ENCODE measurements at regions not wholly inside any gene's neighbourhood (a gene's known extent, or its start where the extent isn't known, plus 50 kb on each side); places are given as distances from the start of the nearest gene placed in this dataset.

DNA sequence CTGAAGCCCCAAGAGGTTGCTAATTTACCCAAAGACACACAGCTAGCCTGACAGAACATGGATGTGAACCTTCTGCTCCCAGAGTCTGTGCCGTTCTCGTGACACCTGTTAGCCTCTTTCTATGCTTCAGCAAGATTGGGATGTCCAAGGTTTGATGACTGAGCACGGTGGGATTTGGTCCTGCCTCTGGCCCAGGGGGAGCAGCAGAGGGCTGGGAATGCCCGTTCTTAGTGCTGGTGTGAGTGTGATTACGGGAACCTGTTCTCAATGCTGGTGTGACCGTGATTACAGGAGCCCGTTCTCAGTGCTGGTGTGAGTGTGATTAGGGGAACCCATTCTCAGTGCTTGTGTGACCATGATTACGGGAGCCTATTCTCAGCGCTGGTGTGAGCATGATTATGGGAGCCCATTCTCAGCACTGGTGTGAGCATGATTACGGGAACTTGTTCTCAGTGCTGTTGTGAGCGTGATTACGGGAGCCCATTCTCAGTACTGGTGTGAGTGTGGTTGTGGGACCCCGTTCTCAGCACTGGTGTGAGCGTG lies 67.3 kb upstream of the SNTG2 start:
- no peaks in the 10 kb centered on the region for H3K9me3 Mint-ChIP-seq
- H3K27me3 Mint-ChIP-seq = peaks cover 9% of the 10 kb centered on the region
- H3K4me1 Mint-ChIP-seq = no peaks in the 10 kb centered on the region
- no peak overlapping the region for H3K27ac Mint-ChIP-seq
- H3K36me3 Mint-ChIP-seq = no peaks in the 10 kb centered on the region
- no peak overlapping the region for H3K4me3 Mint-ChIP-seq

DNA sequence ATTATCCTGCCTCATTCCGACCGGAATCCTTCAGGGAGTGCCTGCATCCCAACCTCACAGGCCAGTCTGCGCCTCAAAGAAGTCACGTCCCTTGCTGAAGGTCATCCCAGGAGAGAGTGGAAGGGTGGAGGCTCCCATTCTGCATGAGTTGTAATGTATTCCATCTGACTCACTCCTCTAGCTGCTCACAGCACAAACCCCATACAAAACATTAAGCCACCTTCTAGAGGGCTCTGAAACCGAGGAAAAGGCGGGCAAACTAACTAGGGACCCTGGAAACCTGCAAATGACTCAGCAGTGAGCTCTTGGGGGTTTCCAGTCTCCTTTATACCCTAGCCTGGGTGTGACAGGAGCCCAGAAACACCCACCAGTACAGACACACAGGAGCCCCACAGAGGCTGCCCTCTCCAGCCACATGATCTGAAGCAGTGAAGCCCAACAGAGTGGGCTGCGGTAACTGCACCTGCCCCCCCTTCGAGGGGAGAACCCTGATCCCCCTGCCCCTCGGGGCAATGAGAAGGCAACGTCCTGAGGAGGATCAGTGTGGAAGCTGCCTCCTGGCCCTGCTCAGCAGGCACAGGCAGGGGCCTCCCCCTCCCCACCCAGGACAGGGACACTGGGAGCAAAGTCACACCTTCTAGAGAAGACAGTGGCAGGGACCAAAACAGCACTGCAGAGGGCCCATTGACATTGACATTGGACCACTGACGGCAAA lies 69.3 kb upstream of the SNTG2 start:
- no peaks in the 10 kb centered on the region for H3K36me3 Mint-ChIP-seq

GRCh38 chr2:880201-880970 lies 70.3 kb upstream of the SNTG2 start:
- no peaks in the 10 kb centered on the region for H3K9me3 Mint-ChIP-seq
- H3K4me1 Mint-ChIP-seq = no peaks in the 10 kb centered on the region
- H3K27me3 Mint-ChIP-seq = peaks cover 9% of the 10 kb centered on the region
- H3K36me3 Mint-ChIP-seq = no peaks in the 10 kb centered on the region
- no peak overlapping the region for H3K27ac Mint-ChIP-seq
- no peak overlapping the region for H3K4me3 Mint-ChIP-seq

More for the DNA sequence above, 69.3 kb upstream of the SNTG2 start:
- Mint-ChIP-seq H3K4me1 (no peaks in the 10 kb centered on the region), H3K27me3 (peaks cover 9% of the 10 kb centered on the region), H3K27ac (no peak overlapping the region), H3K4me3 (no peak overlapping the region), H3K9me3 (no peaks in the 10 kb centered on the region)

GRCh38 chr2:879540-879939 lies 71.1 kb upstream of the SNTG2 start:
- H3K9me3 Mint-ChIP-seq = no peaks in the 10 kb centered on the region
- H3K27me3 Mint-ChIP-seq = peaks cover 2% of the 10 kb centered on the region
- H3K27ac Mint-ChIP-seq = no peak overlapping the region
- H3K4me1 Mint-ChIP-seq = no peaks in the 10 kb centered on the region
- no peak overlapping the region for H3K4me3 Mint-ChIP-seq
- H3K36me3 Mint-ChIP-seq = no peaks in the 10 kb centered on the region

DNA sequence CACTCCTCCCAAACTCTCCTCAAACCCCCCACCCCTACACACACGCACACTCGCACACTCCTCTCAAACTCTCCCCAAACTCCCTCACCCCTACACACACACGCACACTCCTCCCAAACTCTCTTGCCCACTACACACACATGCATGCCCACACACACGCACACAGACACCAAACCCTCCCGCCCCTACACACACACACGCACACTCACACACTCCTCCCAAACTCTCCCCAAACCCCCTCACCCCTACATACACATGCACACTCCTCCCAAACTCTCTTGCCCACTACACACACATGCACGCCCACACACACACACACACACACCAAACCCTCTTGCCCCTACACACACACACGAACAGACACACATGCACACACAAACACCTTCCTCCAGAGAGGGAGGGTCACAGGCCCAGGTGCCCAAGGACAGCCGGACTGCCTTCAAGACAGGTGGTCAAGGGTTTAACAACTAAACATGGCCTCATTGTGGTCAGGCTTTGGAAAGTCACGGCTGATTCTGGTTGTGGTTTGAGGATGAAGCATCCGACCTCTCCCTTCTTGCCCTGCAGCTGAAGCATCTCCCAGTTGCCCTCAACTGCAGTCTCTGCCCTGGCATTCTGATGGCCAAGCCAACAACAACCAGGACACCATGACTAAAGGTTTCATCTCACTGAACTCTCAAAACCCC lies 72.3 kb upstream of the SNTG2 start:
- no peak overlapping the region for H3K4me3 Mint-ChIP-seq
- no peaks in the 10 kb centered on the region for H3K4me1 Mint-ChIP-seq
- H3K9me3 Mint-ChIP-seq = no peaks in the 10 kb centered on the region
- H3K36me3 Mint-ChIP-seq = no peaks in the 10 kb centered on the region
- no peak overlapping the region for H3K27ac Mint-ChIP-seq
- H3K27me3 Mint-ChIP-seq = no peaks in the 10 kb centered on the region

- no peak overlapping the region for H3K4me3 Mint-ChIP-seq
- H3K27ac Mint-ChIP-seq = no peak overlapping the region
- no peaks in the 10 kb centered on the region for H3K4me1 Mint-ChIP-seq
- no peaks in the 10 kb centered on the region for H3K9me3 Mint-ChIP-seq
- no peaks in the 10 kb centered on the region for H3K36me3 Mint-ChIP-seq
- no peaks in the 10 kb centered on the region for H3K27me3 Mint-ChIP-seq
Measured at GRCh38 chr2:877747-878146, 72.9 kb upstream of the SNTG2 start.

- H3K9me3 Mint-ChIP-seq = no peaks in the 10 kb centered on the region
- no peak overlapping the region for H3K4me3 Mint-ChIP-seq
- H3K36me3 Mint-ChIP-seq = no peaks in the 10 kb centered on the region
- no peak overlapping the region for H3K27ac Mint-ChIP-seq
- H3K27me3 Mint-ChIP-seq = peaks cover 7% of the 10 kb centered on the region
- no peaks in the 10 kb centered on the region for H3K4me1 Mint-ChIP-seq
Measured at GRCh38 chr2:875687-876615, 74.7 kb upstream of the SNTG2 start.

GRCh38 chr2:873651-874580 lies 76.7 kb upstream of the SNTG2 start:
- no peaks in the 10 kb centered on the region for H3K4me1 Mint-ChIP-seq
- peaks cover 11% of the 10 kb centered on the region for H3K27me3 Mint-ChIP-seq
- no peaks in the 10 kb centered on the region for H3K36me3 Mint-ChIP-seq
- no peak overlapping the region for H3K27ac Mint-ChIP-seq
- no peak overlapping the region for H3K4me3 Mint-ChIP-seq
- H3K9me3 Mint-ChIP-seq = no peaks in the 10 kb centered on the region

DNA sequence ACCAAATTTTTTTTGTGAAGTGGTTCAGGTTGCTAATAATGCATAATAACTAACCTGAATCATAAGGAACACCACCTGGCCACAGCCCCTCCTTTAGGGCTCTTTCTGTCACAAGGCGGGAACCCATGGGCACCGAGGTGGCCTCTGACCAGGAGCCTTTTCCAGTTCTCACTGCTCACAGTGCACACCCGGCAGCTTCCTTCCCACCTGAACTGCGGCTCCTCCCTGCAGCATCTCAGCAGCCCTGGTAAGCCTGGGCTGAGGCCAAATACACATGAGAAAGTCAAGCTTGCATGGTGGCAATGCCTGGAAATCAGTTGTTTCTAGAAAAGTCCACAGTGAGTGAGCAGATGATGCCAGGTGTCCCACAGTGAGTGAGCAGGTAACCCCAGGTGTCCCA lies 77.6 kb upstream of the SNTG2 start:
- Mint-ChIP-seq H3K9me3 (no peaks in the 10 kb centered on the region), H3K27ac (no peak overlapping the region), H3K4me1 (no peaks in the 10 kb centered on the region), H3K4me3 (no peak overlapping the region), H3K27me3 (peaks cover 11% of the 10 kb centered on the region), H3K36me3 (no peaks in the 10 kb centered on the region)

GRCh38 chr2:871926-872680 lies 78.5 kb upstream of the SNTG2 start:
- Mint-ChIP-seq H3K36me3 (no peaks in the 10 kb centered on the region), H3K27me3 (peaks cover 11% of the 10 kb centered on the region), H3K9me3 (no peaks in the 10 kb centered on the region), H3K27ac (no peak overlapping the region), H3K4me1 (no peaks in the 10 kb centered on the region), H3K4me3 (no peak overlapping the region)

GRCh38 chr2:871175-871727 lies 79.4 kb upstream of the SNTG2 start:
- Mint-ChIP-seq H3K27ac (no peak overlapping the region), H3K36me3 (no peaks in the 10 kb centered on the region), H3K4me3 (no peak overlapping the region), H3K9me3 (no peaks in the 10 kb centered on the region), H3K27me3 (peaks cover 11% of the 10 kb centered on the region), H3K4me1 (no peaks in the 10 kb centered on the region)

GRCh38 chr2:870426-870825 lies 80.2 kb upstream of the SNTG2 start:
- H3K9me3 Mint-ChIP-seq = no peaks in the 10 kb centered on the region
- peaks cover 11% of the 10 kb centered on the region for H3K27me3 Mint-ChIP-seq
- H3K4me3 Mint-ChIP-seq = no peak overlapping the region
- H3K36me3 Mint-ChIP-seq = no peaks in the 10 kb centered on the region
- no peak overlapping the region for H3K27ac Mint-ChIP-seq
- no peaks in the 10 kb centered on the region for H3K4me1 Mint-ChIP-seq

GRCh38 chr2:869894-870293 lies 80.8 kb upstream of the SNTG2 start:
- H3K4me1 Mint-ChIP-seq = no peaks in the 10 kb centered on the region
- peaks cover 11% of the 10 kb centered on the region for H3K27me3 Mint-ChIP-seq
- H3K36me3 Mint-ChIP-seq = no peaks in the 10 kb centered on the region
- no peak overlapping the region for H3K4me3 Mint-ChIP-seq
- no peaks in the 10 kb centered on the region for H3K9me3 Mint-ChIP-seq
- no peak overlapping the region for H3K27ac Mint-ChIP-seq
